ENCODE measurements at regions not wholly inside any gene's neighbourhood (a gene's known extent, or its start where the extent isn't known, plus 50 kb on each side); places are given as distances from the start of the nearest gene placed in this dataset.

- no peak for DNase-seq (ENCODE audit: low read depth)
Measured at GRCh38 chr13:104414181-104414580, 1348.0 kb upstream of the SLC10A2 start.

DNA sequence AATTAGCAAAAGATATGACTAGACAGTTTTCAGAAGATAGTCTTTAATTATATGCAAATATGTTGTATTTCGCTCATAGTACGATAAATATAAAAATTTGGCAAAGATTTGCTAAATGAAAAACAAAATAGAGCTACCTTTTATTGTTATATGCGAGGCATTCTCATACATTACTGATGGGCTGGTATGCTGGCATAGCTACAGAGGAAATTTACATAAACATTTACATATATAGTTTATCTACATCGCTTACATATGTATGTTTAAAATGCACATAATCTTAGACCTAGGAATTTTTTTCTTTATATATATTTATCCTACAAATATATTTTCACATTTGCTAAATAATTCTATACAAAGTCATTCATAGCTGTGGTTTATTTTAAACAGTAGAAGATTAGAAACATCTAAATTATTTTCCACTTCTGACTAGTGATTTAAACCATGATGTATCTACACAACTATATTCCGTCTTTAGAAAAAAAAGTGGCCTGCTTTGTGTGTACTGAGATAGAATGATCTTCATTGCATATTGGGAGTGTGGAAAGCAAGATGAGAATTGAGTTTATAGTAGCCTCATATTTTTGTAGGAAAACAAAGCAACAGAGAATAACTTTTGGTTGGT, 1345.0 kb upstream of the SLC10A2 start:
- DNase-seq (ENCODE audit: low read depth): no peak

- no peak for DNase-seq (ENCODE audit: low read depth)
Measured at GRCh38 chr13:104408733-104409132, 1342.5 kb upstream of the SLC10A2 start.

DNA sequence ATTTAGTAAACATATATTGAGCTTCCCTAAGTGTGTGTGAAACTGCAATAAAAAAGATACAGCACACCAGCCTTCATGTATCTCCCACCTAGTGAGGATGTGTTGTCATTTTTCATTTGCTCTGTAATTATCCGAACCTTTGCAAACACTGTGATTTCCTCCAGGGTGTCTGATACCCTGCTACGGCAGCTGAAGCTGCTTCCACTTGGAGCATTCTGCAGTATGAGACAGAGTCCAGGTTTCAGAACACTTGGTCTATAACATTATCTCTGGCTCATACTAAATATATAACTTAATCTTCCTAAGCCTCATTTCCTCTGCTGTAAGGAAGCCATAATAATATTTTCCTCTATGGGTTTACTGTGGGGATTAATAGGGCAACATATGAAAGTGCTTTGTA, 1338.1 kb upstream of the SLC10A2 start:
- no peak for DNase-seq (ENCODE audit: low read depth)

GRCh38 chr13:104389691-104390090, 1323.5 kb upstream of the SLC10A2 start:
- no peak for DNase-seq (ENCODE audit: low read depth)

DNA sequence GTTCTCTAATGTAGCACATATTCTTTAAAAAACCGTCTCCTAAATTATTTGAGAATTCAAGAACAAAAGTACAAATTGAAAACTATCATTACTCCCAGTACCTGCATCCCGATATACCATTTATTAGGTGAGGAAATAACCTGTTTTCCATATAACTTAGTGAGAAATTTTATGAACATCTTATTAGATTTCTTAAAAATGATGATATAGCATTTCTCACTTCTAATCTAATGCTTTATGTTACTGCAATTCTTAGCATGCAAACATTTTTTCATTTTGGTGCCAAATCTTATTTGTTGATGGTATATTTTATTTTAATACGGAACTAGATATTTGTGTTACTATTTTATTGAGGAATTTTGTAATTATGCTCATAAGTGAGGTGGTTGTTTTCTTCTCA, 1321.3 kb upstream of the SLC10A2 start:
- no peak for DNase-seq (ENCODE audit: low read depth)

DNA sequence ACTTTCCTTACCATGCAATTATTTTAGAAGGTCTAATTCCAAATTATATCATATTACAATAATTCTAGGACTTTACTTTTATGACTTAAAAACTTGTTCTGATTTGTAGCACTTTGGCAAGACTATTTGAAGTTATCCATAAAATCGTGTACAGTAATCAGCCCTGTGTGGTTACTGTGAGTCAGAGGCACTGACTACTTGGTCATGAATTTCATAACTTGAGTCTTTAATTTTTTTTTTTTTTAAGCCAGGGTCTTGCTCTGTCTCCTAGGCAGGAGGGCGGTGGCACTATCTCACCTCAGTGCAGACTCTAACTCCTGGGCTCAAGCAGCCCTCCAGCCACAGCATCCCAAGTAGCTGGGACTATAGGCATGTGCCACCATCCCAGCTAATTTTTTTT, 1319.2 kb upstream of the SLC10A2 start:
- DNase-seq (ENCODE audit: low read depth): no peak

- DNase-seq (ENCODE audit: low read depth): no peak
Measured at GRCh38 chr13:104382951-104383350, 1316.7 kb upstream of the SLC10A2 start.

- no peak for DNase-seq (ENCODE audit: low read depth)
Measured at GRCh38 chr13:104376588-104376987, 1310.4 kb upstream of the SLC10A2 start.

DNA sequence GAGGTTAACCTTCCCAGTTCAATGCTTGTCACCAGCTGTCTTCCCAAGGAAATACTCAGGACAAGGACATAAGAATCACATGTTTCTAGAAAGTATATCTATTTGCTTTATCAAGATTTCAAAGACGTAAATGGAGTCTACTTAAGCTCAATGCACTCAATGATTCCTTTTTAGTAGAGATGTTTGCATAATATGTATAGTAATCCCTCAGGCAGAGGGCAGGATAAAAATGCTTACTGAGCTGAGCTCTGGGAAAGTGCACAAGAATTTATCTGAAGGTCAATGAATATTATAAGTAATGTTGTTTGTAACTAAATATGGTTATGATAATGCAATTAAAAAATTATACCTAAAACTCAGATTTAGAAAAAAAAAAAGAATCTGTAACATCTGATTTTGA, 1309.4 kb upstream of the SLC10A2 start:
- DNase-seq (ENCODE audit: low read depth): no peak

GRCh38 chr13:104372095-104372655, 1306.0 kb upstream of the SLC10A2 start:
- DNase-seq (ENCODE audit: low read depth): no peak

- DNase-seq (ENCODE audit: low read depth): no peak
Measured at GRCh38 chr13:104365430-104365829, 1299.2 kb upstream of the SLC10A2 start.

DNA sequence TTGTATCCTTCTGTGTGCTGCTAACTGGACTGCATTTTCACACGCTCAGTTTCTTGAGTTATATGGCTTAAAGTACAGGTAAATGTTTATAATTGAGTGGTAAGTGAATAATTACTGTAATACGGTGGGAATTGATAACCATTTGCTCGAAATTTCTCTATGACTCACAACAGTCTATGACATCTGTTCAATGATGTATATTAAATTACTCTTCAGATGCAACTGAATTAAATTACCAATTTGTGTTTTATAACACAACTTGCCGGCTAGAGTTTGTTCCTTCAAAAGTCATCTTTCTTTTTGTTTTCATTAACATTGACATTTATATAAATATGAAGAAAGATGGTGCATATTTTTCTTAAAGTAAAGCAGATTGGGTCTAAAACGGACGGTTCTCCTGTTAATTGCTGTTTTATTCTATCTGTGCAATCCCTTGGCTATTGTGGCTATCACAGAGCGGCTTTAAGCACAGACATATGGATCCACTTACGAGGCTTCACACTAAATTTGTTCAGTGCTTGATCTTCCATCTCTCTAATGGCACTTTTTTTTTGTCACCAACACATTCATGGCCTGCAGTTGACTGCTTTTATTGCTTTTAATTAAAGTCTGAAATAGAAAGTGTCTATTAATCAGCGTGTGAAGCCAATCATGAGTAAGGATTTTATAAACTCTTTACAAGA, 1291.6 kb upstream of the SLC10A2 start:
- DNase-seq (ENCODE audit: low read depth): no peak

DNA sequence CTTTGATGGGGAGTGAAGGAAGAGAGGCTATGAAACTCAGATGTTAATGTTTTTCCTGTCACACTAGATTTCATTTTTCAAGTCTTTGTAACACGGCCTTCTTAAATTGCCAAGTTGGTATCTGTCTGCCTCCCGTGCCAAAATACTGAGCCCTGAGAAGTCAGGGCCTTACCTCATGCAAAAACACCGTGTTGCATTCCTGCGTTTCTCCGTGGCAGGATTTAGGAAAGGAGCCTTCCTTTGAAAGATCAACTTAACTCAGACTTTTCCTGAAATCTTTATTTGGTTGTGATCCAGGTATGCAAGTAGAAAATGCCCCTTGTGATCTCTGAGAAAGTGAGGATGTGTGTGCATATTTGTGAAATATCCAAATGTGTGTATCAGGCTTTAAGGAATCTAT, 1291.0 kb upstream of the SLC10A2 start:
- DNase-seq (ENCODE audit: low read depth): no peak

DNA sequence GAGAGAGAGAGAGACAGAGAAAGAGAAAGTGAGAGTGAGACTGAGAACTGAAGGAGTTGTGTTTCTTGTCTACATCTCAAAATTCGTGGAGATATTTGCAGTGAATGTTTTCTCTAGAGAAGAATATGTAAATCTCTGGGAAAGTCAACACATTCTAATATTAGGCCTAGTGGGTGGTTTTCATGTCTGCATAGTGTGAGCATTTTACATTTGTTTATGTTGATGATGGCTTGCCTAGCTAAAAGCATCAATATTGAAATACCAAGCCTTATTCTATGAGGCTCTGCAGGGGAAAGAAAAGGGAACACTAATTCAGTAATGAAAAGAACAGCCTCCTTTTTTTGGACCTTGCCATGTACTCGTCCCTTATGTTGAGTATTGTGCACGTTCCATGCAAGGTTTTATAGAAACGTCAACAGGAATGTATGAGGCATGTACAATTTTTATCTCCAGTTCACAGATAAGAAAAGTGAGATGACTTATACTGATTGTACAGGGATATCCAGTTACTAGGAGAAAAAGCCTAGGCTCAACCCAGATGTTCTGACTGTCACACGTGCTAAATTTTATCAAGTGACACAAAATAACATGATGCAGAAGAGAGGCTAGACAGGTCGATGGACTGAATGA, 1288.9 kb upstream of the SLC10A2 start:
- no peak for DNase-seq (ENCODE audit: low read depth)

DNA sequence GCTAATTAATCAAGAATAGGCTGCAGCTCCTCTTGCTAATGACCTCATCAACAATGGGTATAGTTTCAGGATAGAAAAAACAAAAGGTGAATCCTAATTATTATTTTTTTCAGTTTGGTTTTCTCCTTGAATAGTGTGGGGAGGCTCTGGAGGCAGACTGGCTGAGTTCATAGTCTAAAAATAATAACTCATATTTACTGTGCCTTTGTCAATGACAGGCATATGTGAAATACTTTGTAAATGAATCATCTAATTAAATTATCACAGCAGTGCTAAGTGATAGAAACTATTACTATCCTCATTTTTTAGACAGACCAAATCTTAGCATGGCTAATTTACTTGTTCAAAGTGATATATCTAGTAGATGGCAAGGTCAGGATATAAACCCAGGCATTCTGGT, 1261.0 kb upstream of the SLC10A2 start:
- DNase-seq (ENCODE audit: low read depth): no peak

GRCh38 chr13:104326523-104326922, 1260.3 kb upstream of the SLC10A2 start:
- no peak for DNase-seq (ENCODE audit: low read depth)

GRCh38 chr13:104321756-104322155, 1255.5 kb upstream of the SLC10A2 start:
- DNase-seq (ENCODE audit: low read depth): no peak

DNA sequence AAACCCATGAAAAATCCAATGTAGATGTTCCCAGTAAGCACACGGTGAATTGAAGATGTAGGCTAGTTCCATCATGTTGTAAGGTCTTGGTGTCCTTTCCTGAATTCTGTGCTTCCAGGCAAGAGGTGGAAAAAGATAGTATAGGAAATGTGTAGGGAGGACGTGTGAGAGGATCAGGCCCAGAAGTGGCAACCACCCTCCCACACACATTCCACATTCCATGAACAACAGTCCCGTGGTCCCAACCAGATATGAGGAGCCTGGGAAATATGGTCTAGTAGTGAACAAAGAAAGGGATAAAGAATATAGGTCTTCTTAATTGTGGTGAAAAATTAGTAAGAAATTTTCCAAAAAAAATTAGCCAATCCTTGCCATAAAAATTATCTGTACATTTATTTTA, 1254.2 kb upstream of the SLC10A2 start:
- DNase-seq (ENCODE audit: low read depth): no peak

DNA sequence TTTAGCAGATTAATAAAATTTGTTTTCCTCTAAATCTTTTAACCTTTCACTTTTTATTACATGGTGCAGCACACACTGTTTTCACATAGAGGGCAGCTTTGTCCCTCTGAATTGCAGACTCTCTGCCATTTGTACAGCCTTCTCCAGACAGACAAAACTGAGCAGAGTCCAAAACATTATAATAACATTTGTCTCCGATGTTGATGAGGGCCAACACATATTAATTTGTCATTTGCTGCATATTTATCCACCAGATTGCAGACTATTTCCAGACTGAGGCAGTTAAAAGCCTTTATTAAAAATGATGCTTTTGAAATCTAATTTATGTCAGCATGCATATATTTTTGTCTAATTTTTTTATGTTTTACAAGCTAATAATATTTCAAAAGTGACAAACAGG, 1251.9 kb upstream of the SLC10A2 start:
- no peak for DNase-seq (ENCODE audit: low read depth)

- no peak for DNase-seq (ENCODE audit: low read depth)
Measured at GRCh38 chr13:104315606-104316005, 1249.4 kb upstream of the SLC10A2 start.

DNA sequence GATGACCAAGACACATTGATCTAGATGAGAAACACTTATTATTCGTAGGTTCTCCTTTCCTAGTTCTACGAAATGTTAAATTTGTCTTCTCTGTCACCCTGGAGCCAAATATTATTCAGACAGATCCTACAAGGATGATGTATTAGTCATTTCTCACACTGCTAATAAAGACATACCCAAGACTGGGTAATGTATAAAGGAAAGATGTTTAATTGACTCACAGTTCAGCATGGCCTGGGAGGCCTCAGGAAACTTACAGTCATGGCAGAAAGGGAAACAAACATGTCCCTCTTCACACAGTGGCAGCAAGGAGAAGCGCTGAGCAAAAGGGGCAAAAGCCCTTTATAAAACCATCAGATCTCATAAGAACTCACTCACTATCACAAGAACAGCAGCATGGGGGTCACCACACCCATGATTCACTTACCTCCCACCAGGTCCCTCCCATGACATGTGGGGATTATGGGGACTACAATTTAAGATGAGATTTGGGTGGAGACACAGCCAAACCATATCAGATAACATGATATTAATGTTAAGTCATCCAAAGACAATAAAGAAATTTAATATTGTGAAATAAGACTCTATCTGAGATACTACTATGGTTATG, 1248.8 kb upstream of the SLC10A2 start:
- DNase-seq (ENCODE audit: low read depth): no peak

GRCh38 chr13:104314321-104314720, 1248.1 kb upstream of the SLC10A2 start:
- no peak for DNase-seq (ENCODE audit: low read depth)
